WTC11 (cell line): ENCODE measurements at regions not wholly inside any gene's neighbourhood (a gene's known extent, or its start where the extent isn't known, plus 50 kb on each side); places are given as distances from the start of the nearest gene placed in this dataset.

ENCODE experiments used
- ATF6 ChIP-seq: sonication (generic); formaldehyde crosslinking; IDR thresholded peaks from 2 replicates; pipeline ENCODE4 v1.8.1; 2023; ENCODE audit warnings: mild to moderate bottlenecking, missing genetic modification reagents
- CTCF ChIP-seq: fragments of 200-600 bp; IDR thresholded peaks from 2 replicates; pipeline ENCODE4 v1.8.0; 2022; ENCODE audit warnings: antibody characterized with exemption
- FOXP4 ChIP-seq: sonication (generic); formaldehyde crosslinking; IDR thresholded peaks from 2 replicates; pipeline ENCODE4 v1.8.0; 2022; ENCODE audit warnings: mild to moderate bottlenecking, missing genetic modification reagents
- KAT7 ChIP-seq: sonication (generic); formaldehyde crosslinking; IDR thresholded peaks from 2 replicates; pipeline ENCODE4 v1.8.1; 2023; ENCODE audit warnings: missing genetic modification reagents, mild to moderate bottlenecking, borderline replicate concordance
- NR2C2 ChIP-seq: sonication (generic); formaldehyde crosslinking; IDR thresholded peaks from 2 replicates; pipeline ENCODE4 v1.8.0; 2022; ENCODE audit warnings: mild to moderate bottlenecking, missing genetic modification reagents
- RORB ChIP-seq: fragments of 250-450 bp; sonication (Bioruptor Pico); IDR thresholded peaks from 2 replicates; pipeline ENCODE4 v1.9.0; 2021; ENCODE audit warnings: mild to moderate bottlenecking
- USF2 ChIP-seq: sonication (generic); formaldehyde crosslinking; IDR thresholded peaks from 2 replicates; pipeline ENCODE4 v1.8.1; 2023; ENCODE audit warnings: mild to moderate bottlenecking, missing genetic modification reagents, moderate library complexity
- ZNF281 ChIP-seq: sonication (generic); formaldehyde crosslinking; IDR thresholded peaks from 2 replicates; pipeline ENCODE4 v1.8.0; 2023; ENCODE audit warnings: mild to moderate bottlenecking, missing genetic modification reagents
- ZNF317 ChIP-seq: sonication (generic); formaldehyde crosslinking; IDR thresholded peaks from 2 replicates; pipeline ENCODE4 v1.8.1; 2023; ENCODE audit warnings: low read depth, mild to moderate bottlenecking, moderate library complexity, missing genetic modification reagents, borderline replicate concordance

- no peak for TF ChIP-seq CTCF
- no peak for TF ChIP-seq RORB (CRISPR knock-in tag)
- TF ChIP-seq ATF6 = no peak
- TF ChIP-seq USF2 (CRISPR knock-in tag) = no peak
- no peak for TF ChIP-seq KAT7 (CRISPR knock-in tag)
- TF ChIP-seq NR2C2 = no peak
- no peak for TF ChIP-seq FOXP4 (CRISPR knock-in tag)
- no peak for TF ChIP-seq ZNF317 (CRISPR knock-in tag)
- no peak for TF ChIP-seq ZNF281 (CRISPR knock-in tag)
These were observed 267.1 kb downstream of the TSN start for GRCh38 chr2:122022531-122022930.
